ENCODE measurements at regions not wholly inside any gene's neighbourhood (a gene's known extent, or its start where the extent isn't known, plus 50 kb on each side); places are given as distances from the start of the nearest gene placed in this dataset.

GRCh38 chr13:24042710-24043440 lies 117.6 kb upstream of the SPATA13 start:
- H3K36me3 Mint-ChIP-seq (ENCODE audit: low read depth) = no peaks in the 10 kb centered on the region
- H3K4me1 Mint-ChIP-seq (ENCODE audit: low read depth) = peaks cover 7% of the 10 kb centered on the region
- CTCF ChIA-PET = interaction anchor here (0.8 to 2.1 kb wide), 2 partner anchors 11 to 481 kb away, joined by 3 to 7 read pairs; no protein-coding TSS in a partner anchor
- no peak overlapping the region for H3K4me3 Mint-ChIP-seq
- H3K9me3 Mint-ChIP-seq = peaks cover 4% of the 10 kb centered on the region
- H3K27ac Mint-ChIP-seq = no peak overlapping the region
- intact Hi-C loops (cut with micrococcal nuclease) = no loop called here
- no peak for DNase-seq
- H3K27me3 Mint-ChIP-seq (ENCODE audit: low read depth) = peaks cover 8% of the 10 kb centered on the region

- CTCF ChIA-PET = interaction anchor here (0.6 to 2.1 kb wide), 2 partner anchors 10 to 188 kb away, joined by 3 to 7 read pairs; no protein-coding TSS in a partner anchor
- peaks cover 4% of the 10 kb centered on the region for H3K9me3 Mint-ChIP-seq
- peaks cover 4% of the 10 kb centered on the region for H3K4me1 Mint-ChIP-seq (ENCODE audit: low read depth)
- H3K27me3 Mint-ChIP-seq (ENCODE audit: low read depth) = peaks cover 6% of the 10 kb centered on the region
- H3K27ac Mint-ChIP-seq = no peak overlapping the region
- intact Hi-C loops (cut with micrococcal nuclease) = no loop called here
- no peak for DNase-seq
- no peaks in the 10 kb centered on the region for H3K36me3 Mint-ChIP-seq (ENCODE audit: low read depth)
- no peak overlapping the region for H3K4me3 Mint-ChIP-seq
Measured at GRCh38 chr13:24043590-24044350, 116.8 kb upstream of the SPATA13 start.

GRCh38 chr13:24045597-24045996 lies 114.9 kb upstream of the SPATA13 start:
- Mint-ChIP-seq H3K27me3 (ENCODE audit: low read depth) (peaks cover 3% of the 10 kb centered on the region), H3K9me3 (peaks cover 4% of the 10 kb centered on the region), H3K27ac (no peak overlapping the region), H3K4me3 (no peak overlapping the region), H3K36me3 (ENCODE audit: low read depth) (no peaks in the 10 kb centered on the region), H3K4me1 (ENCODE audit: low read depth) (peaks cover 4% of the 10 kb centered on the region)
- DNase-seq = no peak
- intact Hi-C loops (cut with micrococcal nuclease) = no loop called here
- CTCF ChIA-PET = no interaction called here

- H3K27ac Mint-ChIP-seq = no peak overlapping the region
- H3K36me3 Mint-ChIP-seq (ENCODE audit: low read depth) = no peaks in the 10 kb centered on the region
- peaks cover 10% of the 10 kb centered on the region for H3K4me1 Mint-ChIP-seq (ENCODE audit: low read depth)
- CTCF ChIA-PET = interaction anchor here (5.3 kb wide), 1 partner anchor 169 kb away, joined by 45 read pairs; no protein-coding TSS in a partner anchor
- H3K9me3 Mint-ChIP-seq = peaks cover 4% of the 10 kb centered on the region
- H3K4me3 Mint-ChIP-seq = no peak overlapping the region
- peaks cover 4% of the 10 kb centered on the region for H3K27me3 Mint-ChIP-seq (ENCODE audit: low read depth)
- intact Hi-C loops (cut with micrococcal nuclease) = loop anchor here (10.0 kb wide), 1 partner anchor 504 kb away; no protein-coding TSS in a partner anchor
- no peak for DNase-seq
Measured at GRCh38 chr13:24050292-24050711, 110.2 kb upstream of the SPATA13 start.

- H3K9me3 Mint-ChIP-seq = peaks cover 4% of the 10 kb centered on the region
- DNase-seq = no peak
- H3K27me3 Mint-ChIP-seq (ENCODE audit: low read depth) = peaks cover 4% of the 10 kb centered on the region
- H3K27ac Mint-ChIP-seq = no peak overlapping the region
- H3K36me3 Mint-ChIP-seq (ENCODE audit: low read depth) = no peaks in the 10 kb centered on the region
- peaks cover 10% of the 10 kb centered on the region for H3K4me1 Mint-ChIP-seq (ENCODE audit: low read depth)
- intact Hi-C loops (cut with micrococcal nuclease) = loop anchor here (10.0 kb wide), 1 partner anchor 504 kb away; no protein-coding TSS in a partner anchor
- H3K4me3 Mint-ChIP-seq = no peak overlapping the region
- CTCF ChIA-PET = interaction anchor here (0.9 to 5.3 kb wide), 3 partner anchors 10 to 383 kb away, joined by 4 to 45 read pairs (median 6); no protein-coding TSS in a partner anchor
Measured at GRCh38 chr13:24050796-24051715, 109.5 kb upstream of the SPATA13 start.

GRCh38 chr13:24052547-24053518 lies 107.7 kb upstream of the SPATA13 start:
- peaks cover 10% of the 10 kb centered on the region for H3K4me1 Mint-ChIP-seq (ENCODE audit: low read depth)
- peaks cover 2% of the 10 kb centered on the region for H3K27me3 Mint-ChIP-seq (ENCODE audit: low read depth)
- intact Hi-C loops (cut with micrococcal nuclease) = loop anchor here (1.0 to 10.0 kb wide), 6 partner anchors 32 to 502 kb away; no protein-coding TSS in a partner anchor
- no peak overlapping the region for H3K27ac Mint-ChIP-seq
- no peak overlapping the region for H3K4me3 Mint-ChIP-seq
- no peaks in the 10 kb centered on the region for H3K9me3 Mint-ChIP-seq
- no peaks in the 10 kb centered on the region for H3K36me3 Mint-ChIP-seq (ENCODE audit: low read depth)
- CTCF ChIA-PET = interaction anchor here (0.7 to 5.3 kb wide), 19 partner anchors 8 to 382 kb away, joined by 3 to 45 read pairs (median 5); no protein-coding TSS in a partner anchor
- no peak for DNase-seq

GRCh38 chr13:24053519-24054251 lies 106.8 kb upstream of the SPATA13 start:
- CTCF ChIA-PET = interaction anchor here (0.7 to 5.3 kb wide), 20 partner anchors 9 to 195 kb away, joined by 3 to 45 read pairs (median 4); no protein-coding TSS in a partner anchor
- intact Hi-C loops (cut with micrococcal nuclease) = loop anchor here (1.0 to 10.0 kb wide), 6 partner anchors 33 to 501 kb away; no protein-coding TSS in a partner anchor
- Mint-ChIP-seq H3K4me1 (ENCODE audit: low read depth) (peaks cover 10% of the 10 kb centered on the region), H3K27ac (no peak overlapping the region), H3K4me3 (no peak overlapping the region), H3K9me3 (no peaks in the 10 kb centered on the region), H3K36me3 (ENCODE audit: low read depth) (no peaks in the 10 kb centered on the region), H3K27me3 (ENCODE audit: low read depth) (peaks cover 2% of the 10 kb centered on the region)
- peak; percentile 80 for DNase-seq

- Mint-ChIP-seq H3K4me3 (no peak overlapping the region), H3K4me1 (ENCODE audit: low read depth) (peaks cover 10% of the 10 kb centered on the region), H3K9me3 (no peaks in the 10 kb centered on the region), H3K27me3 (ENCODE audit: low read depth) (peaks cover 2% of the 10 kb centered on the region), H3K36me3 (ENCODE audit: low read depth) (no peaks in the 10 kb centered on the region), H3K27ac (no peak overlapping the region)
- no peak for DNase-seq
- CTCF ChIA-PET = interaction anchor here (0.7 to 5.0 kb wide), 3 partner anchors 9 to 664 kb away, joined by 3 to 20 read pairs (median 3); no protein-coding TSS in a partner anchor
- intact Hi-C loops (cut with micrococcal nuclease) = loop anchor here (10.0 kb wide), 1 partner anchor 498 kb away; no protein-coding TSS in a partner anchor
Measured at GRCh38 chr13:24056616-24057137, 103.8 kb upstream of the SPATA13 start.

- Mint-ChIP-seq H3K4me1 (ENCODE audit: low read depth) (peaks cover 13% of the 10 kb centered on the region), H3K27ac (no peak overlapping the region)
- intact Hi-C loops (cut with micrococcal nuclease) = no loop called here
Measured at GRCh38 chr13:24060993-24061392, 99.5 kb upstream of the SPATA13 start.

GRCh38 chr13:24063281-24063877 lies 97.1 kb upstream of the SPATA13 start:
- H3K9me3 Mint-ChIP-seq = no peaks in the 10 kb centered on the region
- peaks cover 13% of the 10 kb centered on the region for H3K4me1 Mint-ChIP-seq (ENCODE audit: low read depth)
- intact Hi-C loops (cut with micrococcal nuclease) = no loop called here
- H3K36me3 Mint-ChIP-seq (ENCODE audit: low read depth) = no peaks in the 10 kb centered on the region
- H3K27me3 Mint-ChIP-seq (ENCODE audit: low read depth) = no peaks in the 10 kb centered on the region
- H3K4me3 Mint-ChIP-seq = no peak overlapping the region
- no peak overlapping the region for H3K27ac Mint-ChIP-seq
- CTCF ChIA-PET = interaction anchor here (1.0 kb wide), 2 partner anchors 10 to 37 kb away, joined by 3 to 5 read pairs; no protein-coding TSS in a partner anchor
- peak; percentile 38 for DNase-seq

More at GRCh38 chr13:24060993-24061392, 99.5 kb upstream of the SPATA13 start:
- CTCF ChIA-PET = interaction anchor here (0.9 to 1.4 kb wide), 7 partner anchors 9 to 190 kb away, joined by 3 to 4 read pairs (median 4); no protein-coding TSS in a partner anchor
- no peaks in the 10 kb centered on the region for H3K9me3 Mint-ChIP-seq
- no peaks in the 10 kb centered on the region for H3K27me3 Mint-ChIP-seq (ENCODE audit: low read depth)
- H3K4me3 Mint-ChIP-seq = no peak overlapping the region
- H3K36me3 Mint-ChIP-seq (ENCODE audit: low read depth) = no peaks in the 10 kb centered on the region
- no peak for DNase-seq
